D721Med (cell line): ENCODE measurements at regions not wholly inside any gene's neighbourhood (a gene's known extent, or its start where the extent isn't known, plus 50 kb on each side); places are given as distances from the start of the nearest gene placed in this dataset.

Experiments
- DNase-seq: peaks from one replicate; pipeline ENCODE4 v3.0.0; 2011; ENCODE audit warnings: low spot score; ENCODE audit not compliant: insufficient read length
- FAIRE-seq: peaks from 2 replicates; lab custom pipeline; 2011; peaks lifted over from hg19 to GRCh38; lab: Jason Lieb, UNC
- CTCF ChIP-seq: IDR thresholded peaks from 2 replicates; pipeline ENCODE4 v1.5.1; 2012; ENCODE audit warnings: mild to moderate bottlenecking, control low read depth; ENCODE audit not compliant: insufficient read depth; ENCODE audit errors: missing control alignments

- TF ChIP-seq CTCF: no peak
- DNase-seq (no peak), FAIRE-seq (no peak)
Observed at GRCh38 chr10:4704034-4704545, 121.9 kb upstream of the AKR1E2 start.

- no peak for TF ChIP-seq CTCF
- FAIRE-seq (no peak), DNase-seq (no peak)
Observed at GRCh38 chr10:4701016-4701415, 125.0 kb upstream of the AKR1E2 start.

GRCh38 chr10:4699950-4700730 is 125.9 kb upstream of the AKR1E2 start:
- DNase-seq (no peak), FAIRE-seq (no peak)
- TF ChIP-seq CTCF: no peak

- FAIRE-seq (no peak), DNase-seq (no peak)
- no peak for TF ChIP-seq CTCF
Observed at GRCh38 chr10:4698075-4698474, 127.9 kb upstream of the AKR1E2 start.

GRCh38 chr10:4696186-4696585 is 129.8 kb upstream of the AKR1E2 start:
- FAIRE-seq: no peak
- TF ChIP-seq CTCF: no peak
- DNase-seq: no peak

GRCh38 chr10:4693967-4694366 is 132.0 kb upstream of the AKR1E2 start:
- FAIRE-seq (no peak), DNase-seq (no peak)
- TF ChIP-seq CTCF: no peak

GRCh38 chr10:4692206-4692605 is 133.8 kb upstream of the AKR1E2 start:
- FAIRE-seq (no peak), DNase-seq (no peak)
- no peak for TF ChIP-seq CTCF
